ENCODE measurements at regions not wholly inside any gene's neighbourhood (a gene's known extent, or its start where the extent isn't known, plus 50 kb on each side); places are given as distances from the start of the nearest gene placed in this dataset.

- no peak for TF ChIP-seq BHLHE40 (IDR thresholded peaks at IDR 0.05; ENCODE audit: borderline replicate concordance)
- TF ChIP-seq TARDBP (IDR thresholded peaks at IDR 0.05): no peak
- no peak for TF ChIP-seq SUZ12 (IDR thresholded peaks at IDR 0.05)
- no peak for TF ChIP-seq LEF1 (IDR thresholded peaks at IDR 0.05; ENCODE audit: borderline replicate concordance)
- TF ChIP-seq FOXK2 (IDR thresholded peaks at IDR 0.05): no peak
- no peak for TF ChIP-seq HDGF (IDR thresholded peaks at IDR 0.05; ENCODE audit: borderline replicate concordance)
- TF ChIP-seq CTBP1 (IDR thresholded peaks at IDR 0.05; ENCODE audit: borderline replicate concordance): no peak
- TF ChIP-seq ZNF384 (IDR thresholded peaks at IDR 0.05): no peak
- TF ChIP-seq ELF4 (IDR thresholded peaks at IDR 0.05): no peak
Measured at GRCh38 chr5:116631147-116631546, 56.5 kb upstream of the SEMA6A start.

Data from HEK293T (cell line).